HS-27A (cell line): ENCODE measurements at regions not wholly inside any gene's neighbourhood (a gene's known extent, or its start where the extent isn't known, plus 50 kb on each side); places are given as distances from the start of the nearest gene placed in this dataset.
"Not testable (repeated sequence)": the region's sequence is repeated elsewhere in the genome, so short reads cannot be mapped to it uniquely, and the experiment has no call there.

Source experiments
- DNase-seq: peaks from one replicate; pipeline ENCODE4 v3.0.0-alpha.2; 2012; ENCODE audit warnings: low read depth, missing footprints

DNA sequence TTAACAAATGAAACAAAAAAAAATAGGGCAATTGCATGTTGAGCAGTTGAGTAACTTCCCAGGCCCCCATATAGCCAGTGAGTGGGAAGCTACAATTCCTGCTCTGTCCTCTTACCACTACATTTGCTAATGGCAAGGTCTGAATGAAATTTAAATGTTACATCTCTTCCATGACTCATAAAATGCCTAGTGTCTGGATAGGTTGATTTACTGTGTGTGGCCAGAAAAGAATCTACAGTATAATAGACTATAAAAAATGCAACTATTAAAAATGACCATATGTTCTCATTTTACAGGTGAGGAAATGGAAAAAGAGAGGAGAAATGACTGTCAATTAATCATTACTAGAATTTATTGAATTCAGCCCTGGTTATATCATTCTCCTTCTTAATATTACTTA lies 1199.3 kb downstream of the CDH11 start:
- no peak for DNase-seq

DNA sequence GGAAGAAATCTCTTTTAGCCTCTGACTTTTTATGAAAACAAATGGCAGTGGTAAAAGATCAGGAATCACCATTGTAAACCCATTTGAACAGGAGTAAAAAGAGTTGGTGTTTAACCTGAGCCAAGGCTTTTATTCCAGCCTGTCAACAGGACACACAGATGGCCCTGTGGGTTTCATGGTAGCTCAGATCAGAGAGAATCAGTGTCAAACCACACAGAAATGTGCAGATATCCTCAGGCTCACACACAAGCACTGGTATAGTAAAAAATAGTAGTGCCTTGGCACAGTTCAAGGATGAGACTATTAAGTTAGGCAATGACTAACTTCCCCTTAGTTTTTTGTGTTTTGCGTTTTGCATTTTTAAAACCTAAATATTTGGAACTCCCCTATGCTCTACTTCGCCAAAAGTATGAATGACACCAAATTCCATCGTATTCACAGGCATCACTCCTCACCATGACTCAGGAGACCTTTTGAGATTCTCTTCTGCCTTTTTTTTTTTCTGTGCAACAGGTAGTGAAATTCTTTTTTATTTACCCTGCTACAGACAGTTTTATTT lies 1200.0 kb downstream of the CDH11 start:
- DNase-seq, result no peak

DNA sequence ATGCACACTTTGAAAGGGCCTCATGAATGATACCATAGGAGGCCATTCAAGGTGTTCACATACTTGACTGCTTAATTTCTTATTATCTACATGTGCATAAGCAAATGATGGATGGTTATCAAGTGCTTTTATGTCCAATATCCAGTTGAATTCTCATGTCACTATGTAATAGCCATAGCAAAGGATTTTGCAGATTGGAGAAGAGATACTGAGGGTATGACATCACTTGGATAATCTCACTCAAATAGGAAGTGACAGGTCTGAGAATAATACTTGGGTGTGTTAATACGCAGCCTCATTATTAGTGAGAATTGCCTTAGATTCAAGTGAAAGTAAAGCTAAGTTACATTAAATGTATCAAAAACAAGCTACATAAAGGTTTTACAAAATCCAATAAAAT lies 1208.6 kb downstream of the CDH11 start:
- no peak for DNase-seq

DNA sequence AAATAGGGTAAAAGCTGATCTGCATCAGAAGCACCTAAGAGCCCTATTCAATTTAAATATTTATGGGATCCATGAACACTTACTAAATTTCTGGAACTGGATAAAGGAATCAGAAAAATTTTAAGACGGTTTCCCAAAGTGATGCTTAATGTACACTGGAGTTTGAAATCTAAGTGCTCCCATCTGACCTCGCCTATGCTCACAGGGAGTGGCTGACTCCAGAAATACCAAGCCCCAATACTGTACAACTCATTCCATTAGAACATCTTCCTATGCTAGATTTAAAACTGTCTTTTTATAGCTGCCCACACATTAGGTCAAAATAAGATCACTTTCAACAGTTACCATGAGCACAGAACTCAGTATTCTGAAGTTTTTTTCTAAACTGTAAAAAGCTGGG lies 1214.6 kb downstream of the CDH11 start:
- no peak for DNase-seq

DNA sequence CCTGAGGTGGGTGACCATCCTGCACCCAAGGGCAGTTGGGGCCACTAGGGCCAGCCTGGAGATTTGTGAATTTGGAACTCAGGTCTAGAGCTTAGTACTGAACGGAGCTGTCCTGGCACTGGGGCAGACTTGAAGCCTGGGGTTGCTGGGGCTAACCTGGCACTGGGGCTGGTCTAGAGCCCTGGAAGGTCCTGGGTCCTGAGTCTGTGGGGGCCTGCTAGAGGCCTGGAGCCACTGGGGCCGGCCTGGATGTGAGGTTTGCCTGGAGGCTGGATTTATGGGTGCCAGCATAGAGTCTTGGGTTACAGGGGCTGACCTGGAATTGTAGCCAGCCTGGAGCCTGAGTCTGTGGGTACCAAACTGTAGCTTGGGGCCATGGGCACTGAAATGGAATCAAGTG lies 1216.9 kb downstream of the CDH11 start:
- DNase-seq, result no peak

DNA sequence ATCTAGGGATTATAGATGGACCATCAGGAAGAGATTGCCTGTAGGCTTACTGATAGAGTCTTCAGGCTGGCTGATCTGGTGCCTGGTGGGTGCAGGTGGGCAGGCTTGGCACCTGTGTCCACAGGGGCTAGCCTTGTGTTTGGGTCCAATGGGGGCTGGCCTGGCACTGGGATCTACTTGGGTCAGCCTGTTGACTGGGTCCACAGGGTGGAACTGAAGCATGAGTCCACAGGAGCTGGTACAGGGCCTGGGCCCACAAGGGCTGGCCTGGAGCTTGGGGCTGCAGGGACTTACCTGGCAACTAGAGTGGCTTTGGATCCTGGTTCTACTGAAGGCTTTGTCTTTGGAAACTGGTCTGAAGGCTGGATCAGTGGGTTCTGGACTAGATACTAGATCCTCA lies 1217.7 kb downstream of the CDH11 start:
- no peak for DNase-seq

DNA sequence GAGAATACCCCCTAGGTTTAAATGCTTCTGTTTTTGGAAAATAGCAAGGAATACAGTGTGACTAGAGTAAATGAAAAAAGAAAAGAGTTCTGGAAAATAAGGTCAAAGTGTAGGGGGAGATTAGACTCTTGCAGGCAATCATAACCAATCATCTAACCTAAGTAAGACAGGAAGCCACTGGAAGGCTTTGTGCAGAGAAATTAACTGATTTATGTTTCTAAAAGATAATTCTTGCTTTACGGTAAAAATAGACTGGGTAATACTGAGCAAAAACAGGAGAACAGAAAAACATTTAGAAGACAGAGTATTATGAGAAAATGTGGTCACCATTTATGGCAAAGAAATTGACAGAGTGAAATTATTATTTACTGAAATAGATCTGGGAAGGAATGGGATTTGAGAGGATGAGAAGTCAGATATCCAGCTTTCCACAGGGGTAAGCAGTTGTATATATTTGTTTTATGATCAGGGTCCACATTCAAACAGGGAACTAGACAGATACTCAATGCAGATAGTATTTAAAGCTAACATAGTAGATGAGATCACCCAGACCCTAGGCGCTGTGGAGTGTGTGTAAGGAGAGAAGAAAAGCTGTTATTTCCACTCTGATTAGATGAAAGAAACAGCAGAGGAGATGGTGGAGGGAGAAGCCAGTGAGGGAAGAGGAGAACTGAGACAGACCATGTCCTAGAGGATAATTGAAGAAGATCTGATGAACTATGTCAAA lies 1225.3 kb downstream of the CDH11 start:
- DNase-seq, result no peak

DNA sequence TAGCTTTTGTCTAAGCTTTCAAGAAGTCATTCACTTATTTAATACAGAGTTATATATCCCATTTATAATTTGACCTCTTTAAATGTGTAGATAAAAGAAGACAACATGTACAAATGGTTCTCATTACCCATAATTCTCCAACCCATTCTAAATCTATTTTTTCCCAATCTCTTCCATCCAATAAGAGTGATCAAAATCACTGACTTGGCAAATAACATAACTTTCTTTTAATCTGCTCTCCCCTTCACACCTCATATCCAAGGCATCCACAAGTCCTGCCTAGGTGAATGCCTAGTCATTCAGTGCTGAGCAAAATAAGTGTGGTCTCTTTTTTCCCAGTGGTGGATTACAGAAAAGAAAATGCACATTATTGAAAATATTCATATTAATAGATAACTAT lies 1231.1 kb downstream of the CDH11 start:
- DNase-seq, result no peak

DNA sequence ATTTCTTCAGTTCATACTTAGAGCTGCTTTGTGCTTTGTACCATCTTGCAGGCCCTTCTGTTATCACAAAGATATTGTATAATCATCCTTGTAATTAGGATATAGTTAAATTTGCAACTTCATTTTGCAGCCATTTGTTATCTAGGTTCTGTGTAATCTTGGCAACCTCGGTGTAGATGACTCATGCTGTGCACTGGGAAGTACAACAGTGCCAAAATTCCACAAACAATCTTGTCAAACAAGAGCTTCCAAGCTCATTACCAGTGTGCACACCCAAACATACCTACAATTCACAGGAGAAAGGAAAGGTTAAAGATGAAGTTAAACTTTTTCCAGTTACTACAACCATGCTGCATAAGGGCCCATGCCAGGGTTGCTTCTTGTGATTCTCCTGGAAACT lies 1231.8 kb downstream of the CDH11 start:
- no peak for DNase-seq

DNA sequence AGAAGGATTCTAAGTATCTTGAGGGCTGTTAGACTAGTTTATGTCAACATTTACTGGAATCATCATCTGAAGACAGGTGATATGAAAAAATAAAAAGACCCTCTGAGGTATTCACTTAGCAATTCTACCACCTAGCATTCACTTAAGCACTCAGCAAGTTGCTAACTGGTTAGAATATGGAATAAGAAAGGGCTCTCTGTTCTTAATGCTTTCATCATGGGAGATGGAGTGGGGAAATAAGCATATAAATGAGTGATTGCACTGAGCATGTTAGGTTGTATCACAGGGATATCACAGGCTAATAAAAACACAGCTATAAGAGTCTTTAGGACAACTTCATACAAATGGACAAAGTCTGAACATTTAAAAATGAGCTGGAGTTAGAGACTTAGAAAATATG lies 1238.8 kb downstream of the CDH11 start:
- no peak for DNase-seq

DNA sequence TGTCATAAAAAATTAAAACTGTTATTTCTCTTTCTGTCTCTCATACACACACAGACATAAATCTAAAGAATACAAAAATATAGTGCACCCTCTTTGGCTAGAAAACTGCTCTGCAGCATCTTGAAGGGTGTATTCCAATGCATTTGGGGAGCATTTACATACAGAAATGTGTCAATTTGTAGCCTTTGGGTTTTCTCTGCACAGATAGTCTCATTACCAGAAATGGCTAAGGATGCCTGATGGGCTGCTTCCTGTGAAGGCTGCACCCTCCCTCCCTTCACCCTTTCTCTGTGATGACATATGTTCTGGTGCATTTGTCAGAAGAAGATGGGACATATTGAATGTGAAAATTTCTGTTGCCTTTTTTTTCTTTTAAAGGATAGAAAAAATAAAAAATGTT lies 1239.3 kb downstream of the CDH11 start:
- no peak for DNase-seq

DNA sequence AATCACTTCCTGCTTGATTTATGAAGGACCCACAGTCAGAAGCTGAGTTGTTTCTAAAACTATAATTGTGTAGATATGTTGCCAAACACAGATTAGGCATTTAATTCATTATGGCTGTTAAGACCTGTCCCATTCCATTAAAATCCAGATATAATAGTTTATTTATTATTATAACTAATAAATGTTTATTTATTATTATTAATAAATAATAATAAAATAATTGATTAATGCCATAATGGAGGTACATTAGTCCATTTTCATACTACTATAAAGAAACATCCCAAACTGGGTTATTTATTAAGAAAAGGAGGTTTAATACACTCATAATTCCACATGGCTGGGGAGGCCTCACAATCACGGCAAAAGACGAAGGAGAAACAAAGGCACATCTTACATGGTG lies 1240.9 kb downstream of the CDH11 start:
- DNase-seq, result no peak

DNA sequence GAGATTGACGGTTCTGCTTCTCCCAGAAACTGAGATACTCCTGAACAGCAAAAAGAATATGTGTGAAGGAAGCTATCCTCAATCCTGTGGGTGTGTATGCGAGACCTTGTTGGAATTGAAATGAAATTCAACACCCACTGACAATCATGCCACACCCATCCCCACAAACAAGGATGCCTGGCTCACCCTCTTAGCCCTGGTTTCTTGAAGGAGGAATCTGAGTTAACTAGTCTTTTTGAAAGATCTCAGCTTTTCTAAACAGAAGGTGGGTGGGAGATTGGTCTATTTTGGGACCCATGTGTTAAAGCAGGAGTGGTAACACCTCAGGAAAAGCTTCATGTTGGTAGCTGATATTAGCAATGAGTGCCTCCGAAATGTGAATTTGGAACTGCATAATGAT lies 1244.5 kb downstream of the CDH11 start:
- no peak for DNase-seq

DNA sequence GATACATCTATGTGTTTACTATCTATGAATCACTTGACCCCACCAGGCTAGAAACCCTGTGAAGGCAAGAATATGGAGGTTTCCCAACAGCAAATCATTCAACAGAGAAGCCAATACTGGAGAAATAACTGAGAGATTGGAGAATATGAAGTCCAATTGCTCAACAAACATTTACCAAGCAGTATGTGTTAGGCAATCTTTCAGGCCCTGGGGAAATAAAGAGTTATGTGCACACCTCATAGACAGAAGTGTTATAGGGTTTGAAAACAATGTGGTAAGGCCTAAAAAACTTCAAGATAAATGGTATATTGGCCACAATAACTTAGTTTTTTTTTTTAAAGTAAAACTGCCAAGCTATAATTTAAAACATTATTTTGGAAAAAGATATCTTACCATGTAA lies 1245.8 kb downstream of the CDH11 start:
- no peak for DNase-seq

DNA sequence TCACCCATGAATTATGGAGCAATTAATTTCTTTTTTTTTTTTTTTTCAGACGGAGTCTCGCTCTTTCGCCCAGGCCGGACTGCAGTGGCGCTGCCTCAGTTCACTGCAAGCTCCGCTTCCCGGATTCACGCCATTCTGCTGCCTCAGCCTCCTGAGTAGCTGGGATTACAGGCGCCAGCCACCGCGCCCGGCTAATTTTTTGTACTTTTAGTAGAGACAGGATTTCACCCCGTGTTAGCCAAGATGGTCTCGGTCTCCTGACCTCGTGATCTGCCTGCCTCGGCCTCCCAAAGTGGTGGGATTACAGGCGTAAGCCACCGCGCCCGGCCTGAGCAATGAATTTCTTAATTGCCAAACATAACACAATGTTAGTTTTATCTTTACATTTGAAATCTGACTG lies 1261.2 kb downstream of the CDH11 start:
- not testable (repeated sequence) for DNase-seq

DNA sequence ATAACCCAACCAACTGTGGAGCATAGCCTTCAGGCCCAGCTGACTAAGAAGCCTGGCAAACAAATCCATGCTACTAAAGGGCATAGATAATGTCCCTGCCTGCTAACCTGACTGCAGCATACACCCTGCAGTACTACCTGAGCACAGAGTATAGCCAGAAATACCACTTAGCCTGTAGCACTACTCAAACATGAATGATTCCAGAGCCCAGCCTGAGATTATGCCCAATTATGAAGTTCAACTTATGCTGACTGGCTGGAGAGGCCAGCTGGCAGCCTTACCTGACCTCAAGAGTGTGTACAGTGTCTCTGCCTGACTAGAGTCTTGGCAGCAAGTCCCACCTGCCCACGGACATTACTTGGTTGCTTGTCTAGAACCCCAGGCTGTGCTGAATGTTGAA lies 1265.3 kb downstream of the CDH11 start:
- DNase-seq, result no peak

DNA sequence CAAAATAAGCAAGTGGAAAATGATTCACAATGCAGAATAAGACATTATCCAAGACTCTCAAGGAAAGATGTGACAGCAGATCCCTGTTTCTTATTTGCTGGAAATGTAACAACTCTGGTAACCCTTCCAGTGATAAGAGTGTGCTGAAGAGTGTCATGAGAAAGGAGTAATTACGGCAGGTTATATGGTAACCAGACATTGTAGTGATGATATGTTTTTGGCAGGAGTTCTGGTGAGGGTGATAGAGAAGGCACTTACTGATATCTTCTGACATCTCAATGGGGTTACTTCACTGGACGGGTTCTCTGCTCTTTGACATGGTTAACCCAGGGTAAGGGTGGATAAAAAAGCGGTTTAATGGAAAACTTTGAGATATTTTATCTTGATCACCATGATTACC lies 1270.9 kb downstream of the CDH11 start:
- DNase-seq, result no peak

DNA sequence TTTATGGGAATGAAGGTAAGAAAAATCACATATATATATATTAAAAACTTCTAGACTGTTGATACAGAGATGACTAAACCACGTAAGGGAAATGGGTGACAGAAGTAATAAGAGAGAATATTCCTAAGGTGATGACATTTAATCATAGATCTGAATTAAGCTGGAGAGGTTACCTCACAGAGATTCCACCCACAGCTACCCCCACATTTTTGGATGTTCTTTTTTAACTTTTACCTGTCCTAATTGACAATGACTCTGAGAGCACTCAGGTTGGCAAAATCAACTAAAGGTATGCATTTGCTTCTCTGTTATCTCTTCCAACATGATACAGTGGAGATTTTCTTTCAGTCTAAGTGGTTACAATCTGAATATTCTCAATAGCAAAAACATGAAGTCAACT lies 1280.6 kb downstream of the CDH11 start:
- no peak for DNase-seq

DNA sequence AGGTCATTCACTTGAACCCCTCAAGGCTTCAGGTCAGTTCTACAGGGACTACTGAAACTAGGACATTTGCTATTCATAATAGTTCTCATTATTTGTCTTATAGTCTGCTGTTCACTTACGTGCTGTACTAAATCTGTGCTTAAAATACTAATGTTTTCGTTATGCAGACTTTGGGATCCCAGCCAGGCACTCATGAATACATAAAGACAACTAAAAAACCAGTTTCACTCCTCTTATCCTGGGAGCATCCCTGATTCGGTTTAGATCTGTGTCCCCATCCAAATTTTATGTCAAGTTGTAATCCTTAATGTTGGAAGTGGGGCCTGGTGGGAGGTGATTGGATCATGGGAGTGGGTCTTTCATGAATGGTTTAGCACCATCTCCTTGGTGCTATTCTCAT lies 1291.8 kb downstream of the CDH11 start:
- no peak for DNase-seq

DNA sequence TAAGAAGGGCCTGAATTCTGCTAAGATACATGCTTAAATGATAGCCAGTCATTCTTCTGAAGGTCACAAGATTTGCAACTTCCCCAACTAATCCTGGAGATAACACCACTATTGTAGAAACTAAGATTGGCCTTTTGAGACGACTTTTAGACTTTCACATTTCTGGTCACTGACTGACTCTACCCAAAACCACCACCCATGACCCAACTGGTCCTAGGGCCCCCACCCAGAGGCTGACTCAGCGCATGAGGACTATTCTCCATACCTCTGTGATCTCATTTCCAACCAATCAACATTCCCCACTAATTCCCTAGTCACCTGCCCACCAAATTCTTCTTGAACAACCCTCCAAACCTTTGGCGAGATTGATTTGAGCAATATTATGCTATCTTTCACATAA lies 1299.0 kb downstream of the CDH11 start:
- no peak for DNase-seq

DNA sequence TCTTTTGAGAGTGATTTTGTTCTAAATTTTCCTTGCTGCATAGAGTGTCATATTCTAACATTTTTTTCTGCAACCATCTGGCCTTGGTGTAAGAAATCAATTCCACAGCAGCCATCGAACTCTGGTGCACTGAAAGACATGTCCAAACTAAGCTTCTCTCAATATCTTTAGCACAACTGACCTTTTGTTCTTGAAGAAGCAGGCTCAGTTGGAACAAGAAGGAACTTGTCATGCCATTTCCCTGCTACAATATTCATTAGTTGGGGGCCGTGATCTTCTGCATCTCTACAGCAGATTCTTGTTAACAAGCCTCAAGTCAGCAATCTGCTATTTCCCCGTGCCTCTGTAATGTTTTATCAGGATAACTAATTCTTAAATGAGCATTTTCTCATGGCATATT lies 1305.6 kb downstream of the CDH11 start:
- no peak for DNase-seq

DNA sequence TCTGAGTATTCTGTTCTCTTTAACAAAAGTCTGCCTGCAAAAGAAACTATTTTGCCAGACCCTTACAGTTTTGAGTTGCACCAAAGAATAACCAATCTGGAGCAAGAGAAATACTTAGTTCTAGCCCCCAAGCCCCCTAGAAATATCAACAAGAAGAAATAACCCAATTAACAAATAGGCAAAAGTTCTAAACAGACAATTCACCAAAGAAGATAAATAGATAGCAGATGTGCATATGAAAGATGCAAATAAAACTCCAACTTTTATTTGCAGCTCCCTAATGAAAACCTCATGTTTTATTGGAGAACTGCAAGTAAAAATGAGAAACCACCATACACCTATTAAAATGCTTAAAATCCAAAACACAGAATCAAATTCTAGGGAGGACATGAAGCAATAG lies 1308.0 kb downstream of the CDH11 start:
- no peak for DNase-seq

DNA sequence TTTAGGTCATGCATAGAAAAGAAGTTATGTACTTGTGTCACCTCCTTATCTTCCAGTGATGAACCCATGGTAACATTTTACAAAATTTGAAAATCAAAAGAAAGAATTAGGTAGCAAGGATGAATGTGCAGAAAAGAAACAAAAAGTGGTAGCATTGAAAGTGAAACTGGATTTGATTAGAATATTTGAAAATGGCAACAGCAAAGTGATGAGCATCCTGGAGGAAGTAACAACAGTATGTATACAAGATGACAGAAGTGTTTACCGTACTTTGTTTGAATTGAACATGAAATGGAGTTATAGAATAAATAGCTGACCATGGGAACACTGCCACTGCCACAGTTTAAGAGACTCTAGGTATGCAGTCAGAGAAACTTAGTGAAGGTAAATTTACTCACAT lies 1313.1 kb downstream of the CDH11 start:
- no peak for DNase-seq

DNA sequence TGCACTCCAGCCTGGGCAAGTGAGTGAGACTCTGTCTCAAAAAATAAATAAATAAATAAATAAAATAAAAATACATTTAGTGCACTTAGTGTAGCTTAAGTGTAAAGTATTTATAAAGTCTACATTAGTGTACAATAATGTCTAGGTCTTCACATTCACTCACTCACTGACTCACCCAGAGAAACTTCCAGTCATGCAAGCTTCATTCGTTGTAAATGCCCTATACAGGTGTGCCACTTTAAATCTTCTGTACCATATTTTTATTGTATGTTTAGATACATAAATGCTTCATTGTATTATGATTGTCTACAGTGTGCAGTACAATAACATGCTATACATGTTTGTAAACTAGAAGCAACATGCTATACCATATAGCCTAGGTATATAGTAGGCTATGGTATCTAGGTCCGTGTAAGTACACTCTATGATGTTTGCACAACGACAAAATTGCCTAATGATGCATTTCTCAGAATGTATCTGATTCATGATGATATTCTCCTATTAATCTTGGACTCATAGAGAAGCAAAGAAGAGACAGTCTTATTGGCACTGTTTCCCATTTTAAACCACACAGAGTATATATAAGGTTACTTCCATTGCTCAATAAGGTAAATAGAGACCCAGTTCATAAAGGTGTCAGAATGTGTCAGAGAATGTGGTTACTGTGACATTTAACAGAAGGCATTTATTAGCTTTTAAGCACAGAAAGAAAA lies 1314.9 kb downstream of the CDH11 start:
- DNase-seq, result no peak
